Osteoblast (primary cell): ENCODE measurements at regions not wholly inside any gene's neighbourhood (a gene's known extent, or its start where the extent isn't known, plus 50 kb on each side); places are given as distances from the start of the nearest gene placed in this dataset.

Experiments used
- DNase-seq: peaks from one replicate; pipeline ENCODE4 v3.0.0; 2011; ENCODE audit warnings: low spot score, mixed read lengths; ENCODE audit not compliant: insufficient read length; ENCODE audit errors: missing footprints
- H2AFZ ChIP-seq: 2 replicates; pipeline ENCODE4 v1.6.0; 2011; ENCODE audit warnings: mild to moderate bottlenecking, low read length
- H3K27ac ChIP-seq: 2 replicates; pipeline ENCODE4 v1.5.1; 2011; ENCODE audit warnings: mild to moderate bottlenecking, low read depth, low read length, moderate library complexity
- H3K27me3 ChIP-seq: 2 replicates; pipeline ENCODE4 v1.6.0; 2012; ENCODE audit warnings: mild to moderate bottlenecking, control low read depth, inconsistent platforms, low read length, moderate library complexity; ENCODE audit not compliant: insufficient read depth
- H3K36me3 ChIP-seq: 2 replicates; pipeline ENCODE4 v1.5.1; 2011; ENCODE audit warnings: mild to moderate bottlenecking, low read length, control low read depth, moderate library complexity; ENCODE audit not compliant: insufficient read depth
- H3K4me1 ChIP-seq: 2 replicates; pipeline ENCODE4 v1.5.1; 2011; ENCODE audit warnings: mild to moderate bottlenecking, low read length, control low read depth, moderate library complexity; ENCODE audit not compliant: insufficient read depth
- H3K4me2 ChIP-seq: 2 replicates; pipeline ENCODE4 v1.6.0; 2011; ENCODE audit warnings: mild to moderate bottlenecking, low read length; ENCODE audit not compliant: insufficient read depth
- H3K4me3 ChIP-seq: fragments of 200-600 bp; sonication (generic); 3 replicates; pipeline ENCODE4 v1.5.1; 2012; ENCODE audit warnings: mild to moderate bottlenecking, low read length, inconsistent platforms; ENCODE audit not compliant: insufficient read depth
- H3K79me2 ChIP-seq: 2 replicates; pipeline ENCODE4 v1.6.0; 2012; ENCODE audit warnings: mild to moderate bottlenecking, low read length, control low read depth, inconsistent platforms; ENCODE audit not compliant: insufficient read depth
- H3K9me3 ChIP-seq: 2 replicates; pipeline ENCODE4 v1.5.1; 2011; ENCODE audit warnings: low read depth, low read length, control low read depth
- H4K20me1 ChIP-seq: 2 replicates; pipeline ENCODE4 v1.6.0; 2012; ENCODE audit warnings: mild to moderate bottlenecking, low read length, control low read depth; ENCODE audit not compliant: insufficient read depth
- CTCF ChIP-seq: IDR thresholded peaks from 2 replicates; pipeline ENCODE4 v1.5.1; 2011; ENCODE audit warnings: mild to moderate bottlenecking, low read depth, low read length, moderate library complexity; ENCODE audit errors: extremely low read depth

GRCh38 chr6:16961577-16961976 lies 140.3 kb upstream of the STMND1 start:
- Histone ChIP-seq H3K27me3 (no peaks in the 10 kb centered on the region), H3K79me2 (no peaks in the 10 kb centered on the region), H3K36me3 (no peaks in the 10 kb centered on the region), H3K27ac (no peak overlapping the region), H3K9me3 (no peaks in the 10 kb centered on the region), H3K4me2 (peak overlapping the region; percentile 49), H2AFZ (peak overlapping the region; percentile 69), H3K4me1 (peaks cover 19% of the 10 kb centered on the region), H4K20me1 (no peaks in the 10 kb centered on the region), H3K4me3 (no peak overlapping the region)
- no peak for DNase-seq
- TF ChIP-seq CTCF: no peak

- DNase-seq: no peak
- Histone ChIP-seq H3K4me3 (no peak overlapping the region), H3K36me3 (no peaks in the 10 kb centered on the region), H3K9me3 (no peaks in the 10 kb centered on the region), H3K4me1 (peaks cover 14% of the 10 kb centered on the region), H2AFZ (no peak overlapping the region), H3K27ac (no peak overlapping the region), H3K4me2 (no peak overlapping the region), H3K79me2 (no peaks in the 10 kb centered on the region), H4K20me1 (no peaks in the 10 kb centered on the region), H3K27me3 (no peaks in the 10 kb centered on the region)
- TF ChIP-seq CTCF: no peak
Observed at GRCh38 chr6:16959789-16960188, 142.1 kb upstream of the STMND1 start.

- Histone ChIP-seq H3K4me3 (no peak overlapping the region), H3K27ac (no peak overlapping the region), H2AFZ (peak overlapping the region; percentile 2), H3K79me2 (no peaks in the 10 kb centered on the region), H3K4me2 (no peak overlapping the region), H3K4me1 (peaks cover 2% of the 10 kb centered on the region), H3K27me3 (no peaks in the 10 kb centered on the region), H3K36me3 (no peaks in the 10 kb centered on the region), H4K20me1 (no peaks in the 10 kb centered on the region), H3K9me3 (no peaks in the 10 kb centered on the region)
- DNase-seq: no peak
- TF ChIP-seq CTCF: no peak
Observed at GRCh38 chr6:16956361-16956760, 145.5 kb upstream of the STMND1 start.

- Histone ChIP-seq H3K79me2 (no peaks in the 10 kb centered on the region), H3K4me2 (no peak overlapping the region), H3K9me3 (no peaks in the 10 kb centered on the region), H3K27ac (no peak overlapping the region), H4K20me1 (no peaks in the 10 kb centered on the region), H2AFZ (no peak overlapping the region), H3K27me3 (no peaks in the 10 kb centered on the region), H3K36me3 (no peaks in the 10 kb centered on the region), H3K4me3 (no peak overlapping the region), H3K4me1 (no peaks in the 10 kb centered on the region)
- no peak for TF ChIP-seq CTCF
- DNase-seq: no peak
Observed at GRCh38 chr6:16955899-16956298, 146.0 kb upstream of the STMND1 start.
